ENCODE measurements at regions not wholly inside any gene's neighbourhood (a gene's known extent, or its start where the extent isn't known, plus 50 kb on each side); places are given as distances from the start of the nearest gene placed in this dataset.

DNA sequence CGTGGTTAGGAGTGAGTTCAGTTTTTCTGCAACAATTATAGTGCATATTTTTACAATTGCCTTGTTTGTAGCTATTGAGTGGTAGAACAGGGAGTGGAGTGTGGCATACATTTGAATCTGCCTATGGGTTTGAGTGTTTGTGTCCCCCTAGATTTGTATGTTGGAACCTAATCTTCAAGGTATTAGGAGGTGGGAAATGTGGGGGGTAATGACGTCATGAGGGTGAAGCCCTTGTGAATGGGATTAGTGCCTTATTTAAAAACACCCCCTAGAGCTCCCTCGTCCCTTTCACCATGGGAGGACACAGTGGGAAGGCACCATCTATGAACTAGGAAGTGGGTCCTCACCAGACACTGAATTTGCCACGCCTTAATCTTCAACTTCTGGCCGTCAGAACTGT, 819.6 kb downstream of the NLGN4X start:
- Histone ChIP-seq H3K9ac (ENCODE audit: insufficient read length, low read depth) (no peak overlapping the region), H3K4me1 (ENCODE audit: insufficient read depth, insufficient read length) (no peaks in the 10 kb centered on the region), H3K27me3 (ENCODE audit: insufficient read depth, insufficient read length) (no peaks in the 10 kb centered on the region), H3K36me3 (ENCODE audit: insufficient read depth, insufficient read length, low read length) (no peaks in the 10 kb centered on the region), H3K4me3 (ENCODE audit: insufficient read length, low read depth) (no peak overlapping the region), H3K9me3 (ENCODE audit: insufficient read depth, low read length) (no peaks in the 10 kb centered on the region)
- no peak for DNase-seq (ENCODE audit: low read depth, low spot score)
- no peak for TF ChIP-seq SUZ12 (IDR thresholded peaks at IDR 0.05; ENCODE audit: extremely low read depth, insufficient read depth, insufficient read length)
- no peak for TF ChIP-seq ZNF274 (IDR thresholded peaks at IDR 0.05; ENCODE audit: low read depth, low read length)
- TF ChIP-seq YY1 (IDR thresholded peaks at IDR 0.05; ENCODE audit: insufficient read depth, insufficient read length): no peak

DNA sequence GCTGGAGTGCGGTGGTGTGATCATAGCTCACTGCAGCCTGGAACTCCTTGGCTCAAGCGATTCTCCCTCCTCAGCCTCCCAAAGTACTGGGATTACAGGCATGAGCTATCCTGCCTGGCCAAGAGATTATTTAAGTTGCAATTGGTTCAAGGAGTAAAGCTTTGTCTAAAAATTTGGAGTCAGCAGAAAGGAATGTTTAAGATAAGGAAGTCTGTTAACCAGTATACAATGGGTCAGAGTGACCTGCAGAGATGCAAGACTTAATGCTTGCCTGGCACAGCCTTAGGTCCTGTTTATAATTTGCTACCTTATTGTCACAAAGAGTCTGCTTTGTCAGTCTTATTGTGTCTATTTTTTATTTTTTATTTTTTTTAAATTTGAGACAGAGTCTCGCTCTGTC, 826.2 kb downstream of the NLGN4X start:
- no peak for DNase-seq (ENCODE audit: low read depth, low spot score)
- no peak overlapping the region for H3K4me3 ChIP-seq (ENCODE audit: insufficient read length, low read depth)
- no peaks in the 10 kb centered on the region for H3K4me1 ChIP-seq (ENCODE audit: insufficient read depth, insufficient read length)
- H3K9me3 ChIP-seq (ENCODE audit: insufficient read depth, low read length): no peaks in the 10 kb centered on the region
- no peak for TF ChIP-seq YY1 (IDR thresholded peaks at IDR 0.05; ENCODE audit: insufficient read depth, insufficient read length)
- TF ChIP-seq ZNF274 (IDR thresholded peaks at IDR 0.05; ENCODE audit: low read depth, low read length): no peak
- no peak for TF ChIP-seq SUZ12 (IDR thresholded peaks at IDR 0.05; ENCODE audit: extremely low read depth, insufficient read depth, insufficient read length)
- H3K36me3 ChIP-seq (ENCODE audit: insufficient read depth, insufficient read length, low read length): no peaks in the 10 kb centered on the region
- H3K27me3 ChIP-seq (ENCODE audit: insufficient read depth, insufficient read length): no peaks in the 10 kb centered on the region
- H3K9ac ChIP-seq (ENCODE audit: insufficient read length, low read depth): no peak overlapping the region

DNA sequence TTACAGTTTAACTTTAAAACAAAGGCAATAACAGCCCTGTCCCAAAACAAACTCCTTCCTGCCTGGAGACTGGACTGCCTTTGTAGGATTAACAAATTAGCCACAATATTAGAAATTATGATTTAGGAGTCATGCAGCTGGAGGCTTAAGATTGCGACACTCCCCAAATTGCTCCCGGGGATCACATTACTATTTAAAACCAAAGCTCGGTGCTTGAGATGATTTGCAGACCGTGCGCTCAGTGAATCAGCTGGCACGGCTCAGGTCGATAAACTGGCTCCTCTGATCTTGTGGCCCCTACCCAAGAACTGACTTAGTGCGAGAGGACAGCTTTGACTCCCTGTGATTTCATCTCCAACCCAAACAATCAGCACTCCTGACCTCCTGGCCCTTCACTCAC, 829.3 kb downstream of the NLGN4X start:
- Histone ChIP-seq H3K27me3 (ENCODE audit: insufficient read depth, insufficient read length) (no peaks in the 10 kb centered on the region), H3K9ac (ENCODE audit: insufficient read length, low read depth) (no peak overlapping the region), H3K9me3 (ENCODE audit: insufficient read depth, low read length) (no peaks in the 10 kb centered on the region), H3K4me1 (ENCODE audit: insufficient read depth, insufficient read length) (no peaks in the 10 kb centered on the region), H3K4me3 (ENCODE audit: insufficient read length, low read depth) (no peak overlapping the region), H3K36me3 (ENCODE audit: insufficient read depth, insufficient read length, low read length) (no peaks in the 10 kb centered on the region)
- TF ChIP-seq YY1 (IDR thresholded peaks at IDR 0.05; ENCODE audit: insufficient read depth, insufficient read length) (no peak), SUZ12 (IDR thresholded peaks at IDR 0.05; ENCODE audit: extremely low read depth, insufficient read depth, insufficient read length) (no peak), ZNF274 (IDR thresholded peaks at IDR 0.05; ENCODE audit: low read depth, low read length) (no peak)
- no peak for DNase-seq (ENCODE audit: low read depth, low spot score)

DNA sequence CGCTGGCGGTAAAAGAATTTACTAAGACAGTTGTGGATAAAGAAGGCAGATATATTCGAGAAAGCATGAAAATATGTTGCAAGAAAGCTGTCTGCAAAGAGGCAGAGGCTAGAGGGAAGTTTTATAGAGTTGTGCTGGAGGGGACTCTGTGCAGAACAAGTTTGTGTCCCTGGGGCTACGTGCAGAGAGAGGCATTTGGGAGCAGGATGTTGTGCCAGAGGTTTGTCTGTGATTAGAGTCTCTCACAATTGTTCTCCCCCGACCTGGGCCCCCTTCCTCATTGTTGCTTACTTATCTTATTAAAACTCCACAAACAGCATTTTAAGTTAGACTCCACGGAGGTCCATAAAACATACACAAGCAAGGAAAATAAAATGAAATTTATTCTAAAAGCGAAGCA, 831.3 kb downstream of the NLGN4X start:
- Histone ChIP-seq H3K9me3 (ENCODE audit: insufficient read depth, low read length) (peaks cover under 1% of the 10 kb centered on the region; the same call in 1 of the 2 replicates), H3K4me3 (ENCODE audit: insufficient read length, low read depth) (no peak overlapping the region), H3K27me3 (ENCODE audit: insufficient read depth, insufficient read length) (no peaks in the 10 kb centered on the region), H3K36me3 (ENCODE audit: insufficient read depth, insufficient read length, low read length) (no peaks in the 10 kb centered on the region), H3K9ac (ENCODE audit: insufficient read length, low read depth) (no peak overlapping the region), H3K4me1 (ENCODE audit: insufficient read depth, insufficient read length) (no peaks in the 10 kb centered on the region)
- DNase-seq (ENCODE audit: low read depth, low spot score): no peak
- TF ChIP-seq YY1 (IDR thresholded peaks at IDR 0.05; ENCODE audit: insufficient read depth, insufficient read length): no peak
- TF ChIP-seq SUZ12 (IDR thresholded peaks at IDR 0.05; ENCODE audit: extremely low read depth, insufficient read depth, insufficient read length): no peak
- no peak for TF ChIP-seq ZNF274 (IDR thresholded peaks at IDR 0.05; ENCODE audit: low read depth, low read length)

DNA sequence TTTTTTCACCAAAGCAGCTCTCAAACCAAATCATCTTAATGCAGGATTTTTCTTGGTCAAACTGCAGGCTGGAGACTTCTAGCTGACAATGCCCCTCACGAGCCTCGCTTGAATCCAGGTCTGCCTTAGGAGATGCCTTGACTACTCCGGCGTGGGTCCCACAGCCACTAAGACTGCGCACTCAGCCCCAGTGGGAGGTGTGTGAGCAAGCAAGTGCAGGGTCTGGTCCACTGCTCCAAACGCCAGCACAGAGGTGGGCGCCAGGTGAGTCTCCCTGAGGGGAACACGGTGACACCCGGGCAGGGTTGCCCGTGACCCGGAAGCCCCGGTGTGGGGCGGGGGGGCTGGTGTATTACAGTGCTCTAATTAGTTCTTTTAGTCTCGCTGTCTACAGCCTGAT, 838.3 kb downstream of the NLGN4X start:
- no peaks in the 10 kb centered on the region for H3K36me3 ChIP-seq (ENCODE audit: insufficient read depth, insufficient read length, low read length)
- H3K27me3 ChIP-seq (ENCODE audit: insufficient read depth, insufficient read length): no peaks in the 10 kb centered on the region
- no peak overlapping the region for H3K9ac ChIP-seq (ENCODE audit: insufficient read length, low read depth)
- TF ChIP-seq YY1 (IDR thresholded peaks at IDR 0.05; ENCODE audit: insufficient read depth, insufficient read length) (no peak), ZNF274 (IDR thresholded peaks at IDR 0.05; ENCODE audit: low read depth, low read length) (no peak), SUZ12 (IDR thresholded peaks at IDR 0.05; ENCODE audit: extremely low read depth, insufficient read depth, insufficient read length) (no peak)
- no peaks in the 10 kb centered on the region for H3K4me1 ChIP-seq (ENCODE audit: insufficient read depth, insufficient read length)
- no peak overlapping the region for H3K4me3 ChIP-seq (ENCODE audit: insufficient read length, low read depth)
- peaks cover 4% of the 10 kb centered on the region; the same call in 1 of the 2 replicates for H3K9me3 ChIP-seq (ENCODE audit: insufficient read depth, low read length)
- no peak for DNase-seq (ENCODE audit: low read depth, low spot score)

DNA sequence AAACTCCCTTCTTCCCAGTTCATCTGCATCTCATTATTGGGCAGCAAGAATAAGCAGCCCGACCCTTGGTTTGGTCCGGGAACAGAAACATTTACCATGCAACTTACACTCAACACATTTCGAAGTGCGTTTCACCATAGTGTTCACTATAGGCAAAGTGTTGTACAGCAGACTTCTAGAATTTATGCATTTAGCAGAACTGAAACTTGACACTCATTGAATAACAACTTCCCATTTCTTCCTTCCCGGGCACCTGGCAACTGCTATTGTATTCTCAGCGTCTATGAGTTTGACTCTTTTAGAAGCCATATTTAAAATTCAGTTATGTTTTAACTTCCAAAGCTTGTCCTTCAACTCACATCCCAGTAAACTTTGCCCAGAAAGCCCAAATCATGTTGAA, 840.6 kb downstream of the NLGN4X start:
- DNase-seq (ENCODE audit: low read depth, low spot score): no peak

DNA sequence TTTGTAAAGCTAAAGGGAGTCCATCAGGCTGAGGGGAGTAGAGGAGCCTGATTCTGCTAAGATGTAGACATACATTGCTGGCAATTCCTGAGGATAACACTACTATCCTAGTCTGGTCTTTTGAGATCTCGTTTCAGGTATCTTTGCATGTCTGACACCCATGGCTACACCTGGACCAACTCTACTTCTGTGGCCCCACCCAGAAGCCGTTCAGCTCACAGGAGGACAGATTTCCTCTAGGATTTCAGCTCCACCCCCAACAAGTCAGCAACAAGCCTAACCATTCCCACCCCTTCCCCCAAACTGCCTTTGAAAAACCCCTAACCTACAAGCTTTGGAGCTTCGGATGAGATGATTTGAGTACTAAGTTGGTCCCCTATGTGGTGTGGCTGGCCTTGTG, 848.2 kb downstream of the NLGN4X start:
- no peak for DNase-seq (ENCODE audit: low read depth, low spot score)
- no peak for TF ChIP-seq ZNF274 (IDR thresholded peaks at IDR 0.05; ENCODE audit: low read depth, low read length)
- no peak for TF ChIP-seq SUZ12 (IDR thresholded peaks at IDR 0.05; ENCODE audit: extremely low read depth, insufficient read depth, insufficient read length)
- no peak for TF ChIP-seq YY1 (IDR thresholded peaks at IDR 0.05; ENCODE audit: insufficient read depth, insufficient read length)

More for the DNA sequence above, 840.6 kb downstream of the NLGN4X start:
- TF ChIP-seq SUZ12 (IDR thresholded peaks at IDR 0.05; ENCODE audit: extremely low read depth, insufficient read depth, insufficient read length): no peak
- TF ChIP-seq ZNF274 (IDR thresholded peaks at IDR 0.05; ENCODE audit: low read depth, low read length): no peak
- TF ChIP-seq YY1 (IDR thresholded peaks at IDR 0.05; ENCODE audit: insufficient read depth, insufficient read length): no peak
- no peaks in the 10 kb centered on the region for H3K27me3 ChIP-seq (ENCODE audit: insufficient read depth, insufficient read length)
- no peaks in the 10 kb centered on the region for H3K36me3 ChIP-seq (ENCODE audit: insufficient read depth, insufficient read length, low read length)
- peaks cover 4% of the 10 kb centered on the region; the same call in 1 of the 2 replicates for H3K9me3 ChIP-seq (ENCODE audit: insufficient read depth, low read length)
- no peak overlapping the region for H3K9ac ChIP-seq (ENCODE audit: insufficient read length, low read depth)
- H3K4me3 ChIP-seq (ENCODE audit: insufficient read length, low read depth): no peak overlapping the region
- H3K4me1 ChIP-seq (ENCODE audit: insufficient read depth, insufficient read length): no peaks in the 10 kb centered on the region

More for the DNA sequence above, 848.2 kb downstream of the NLGN4X start:
- no peak overlapping the region for H3K9ac ChIP-seq (ENCODE audit: insufficient read length, low read depth)
- H3K36me3 ChIP-seq (ENCODE audit: insufficient read depth, insufficient read length, low read length): no peaks in the 10 kb centered on the region
- no peaks in the 10 kb centered on the region for H3K9me3 ChIP-seq (ENCODE audit: insufficient read depth, low read length)
- H3K27me3 ChIP-seq (ENCODE audit: insufficient read depth, insufficient read length): no peaks in the 10 kb centered on the region
- no peaks in the 10 kb centered on the region for H3K4me1 ChIP-seq (ENCODE audit: insufficient read depth, insufficient read length)
- no peak overlapping the region for H3K4me3 ChIP-seq (ENCODE audit: insufficient read length, low read depth)

Data from NT2/D1 (cell line).